ENCODE measurements at regions not wholly inside any gene's neighbourhood (a gene's known extent, or its start where the extent isn't known, plus 50 kb on each side); places are given as distances from the start of the nearest gene placed in this dataset.

DNA sequence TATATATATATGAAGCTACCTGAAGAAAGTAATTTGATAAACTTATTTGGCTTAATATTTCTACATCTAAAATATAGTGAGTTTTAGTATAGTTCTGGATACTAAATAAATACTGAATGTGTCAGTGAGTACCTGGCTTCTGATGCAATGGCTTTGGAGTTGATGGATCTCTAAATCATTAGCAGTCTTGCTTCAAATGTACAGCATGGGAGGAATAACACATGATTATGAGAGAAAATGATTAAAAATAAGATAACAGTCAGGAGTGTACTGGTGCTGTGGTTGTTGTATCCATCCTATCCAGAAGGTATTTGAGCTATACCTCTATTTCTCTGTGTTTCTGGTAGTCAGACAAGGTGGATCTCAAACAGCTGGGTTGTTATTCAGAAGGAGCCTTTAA, 641.3 kb downstream of the TRAM1L1 start:
- DNase-seq (ENCODE audit: extremely low read depth, low read depth), result no peak
- TF ChIP-seq, protein P1, sequence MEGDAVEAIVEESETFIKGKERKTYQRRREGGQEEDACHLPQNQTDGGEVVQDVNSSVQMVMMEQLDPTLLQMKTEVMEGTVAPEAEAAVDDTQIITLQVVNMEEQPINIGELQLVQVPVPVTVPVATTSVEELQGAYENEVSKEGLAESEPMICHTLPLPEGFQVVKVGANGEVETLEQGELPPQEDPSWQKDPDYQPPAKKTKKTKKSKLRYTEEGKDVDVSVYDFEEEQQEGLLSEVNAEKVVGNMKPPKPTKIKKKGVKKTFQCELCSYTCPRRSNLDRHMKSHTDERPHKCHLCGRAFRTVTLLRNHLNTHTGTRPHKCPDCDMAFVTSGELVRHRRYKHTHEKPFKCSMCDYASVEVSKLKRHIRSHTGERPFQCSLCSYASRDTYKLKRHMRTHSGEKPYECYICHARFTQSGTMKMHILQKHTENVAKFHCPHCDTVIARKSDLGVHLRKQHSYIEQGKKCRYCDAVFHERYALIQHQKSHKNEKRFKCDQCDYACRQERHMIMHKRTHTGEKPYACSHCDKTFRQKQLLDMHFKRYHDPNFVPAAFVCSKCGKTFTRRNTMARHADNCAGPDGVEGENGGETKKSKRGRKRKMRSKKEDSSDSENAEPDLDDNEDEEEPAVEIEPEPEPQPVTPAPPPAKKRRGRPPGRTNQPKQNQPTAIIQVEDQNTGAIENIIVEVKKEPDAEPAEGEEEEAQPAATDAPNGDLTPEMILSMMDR (IDR thresholded peaks at IDR 0.05; ENCODE audit: low read depth, low read length), result no peak

DNA sequence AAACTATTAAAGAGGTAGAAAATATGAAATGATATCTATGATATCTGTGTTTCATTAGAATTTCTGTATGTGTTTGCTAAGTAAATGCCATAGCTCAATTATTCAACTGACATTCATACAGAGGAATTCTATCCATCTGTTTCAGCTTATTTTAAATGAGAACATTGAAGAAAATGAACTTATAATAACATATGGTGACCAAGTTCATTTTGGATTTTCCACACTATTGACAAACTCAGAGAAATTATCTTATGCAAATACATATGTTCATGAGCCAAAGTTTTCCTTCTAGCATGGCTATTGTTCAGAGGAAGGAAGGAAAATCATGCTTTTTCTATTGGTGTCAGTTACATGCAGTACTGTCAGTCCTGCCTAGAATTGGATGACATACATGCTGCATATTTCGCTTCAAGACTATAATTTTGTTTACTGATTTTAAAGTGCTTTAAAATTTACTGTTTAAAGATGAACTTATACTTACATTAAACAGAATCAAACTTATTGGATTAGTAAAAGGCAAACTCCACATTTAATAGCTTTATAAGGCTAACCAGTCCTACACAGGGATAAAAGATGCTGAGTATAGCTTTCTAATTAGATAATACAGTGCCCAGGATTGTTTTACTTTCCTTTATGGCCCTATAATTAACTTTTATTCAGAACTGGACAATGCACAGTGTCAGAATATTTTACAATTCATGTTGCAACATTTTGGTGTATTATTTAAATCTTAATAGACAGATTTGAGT, 646.2 kb downstream of the TRAM1L1 start:
- no peak for DNase-seq (ENCODE audit: extremely low read depth, low read depth)
- TF ChIP-seq, protein P1 (IDR thresholded peaks at IDR 0.05; ENCODE audit: low read depth, low read length), result no peak

DNA sequence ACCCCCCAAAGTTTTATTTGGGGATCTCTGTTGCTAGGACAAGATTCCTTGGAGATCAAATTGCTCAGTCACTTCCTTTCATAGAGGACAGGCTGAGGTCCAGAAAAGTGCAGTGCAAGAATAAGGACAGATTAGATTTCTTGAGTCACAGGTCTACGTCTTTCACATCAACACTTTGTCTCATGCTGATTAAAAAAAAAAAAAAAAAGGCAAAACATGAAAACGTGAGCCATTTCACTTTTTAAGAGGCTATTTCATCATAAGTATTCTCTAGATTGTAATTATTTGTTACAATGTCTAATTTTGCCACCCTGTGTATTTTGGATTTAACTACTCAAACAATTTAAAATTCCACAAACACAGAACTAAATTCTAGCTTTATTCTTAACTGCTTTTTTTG, 647.0 kb downstream of the TRAM1L1 start:
- TF ChIP-seq, protein P1 (IDR thresholded peaks at IDR 0.05; ENCODE audit: low read depth, low read length), result no peak
- DNase-seq (ENCODE audit: extremely low read depth, low read depth), result no peak

DNA sequence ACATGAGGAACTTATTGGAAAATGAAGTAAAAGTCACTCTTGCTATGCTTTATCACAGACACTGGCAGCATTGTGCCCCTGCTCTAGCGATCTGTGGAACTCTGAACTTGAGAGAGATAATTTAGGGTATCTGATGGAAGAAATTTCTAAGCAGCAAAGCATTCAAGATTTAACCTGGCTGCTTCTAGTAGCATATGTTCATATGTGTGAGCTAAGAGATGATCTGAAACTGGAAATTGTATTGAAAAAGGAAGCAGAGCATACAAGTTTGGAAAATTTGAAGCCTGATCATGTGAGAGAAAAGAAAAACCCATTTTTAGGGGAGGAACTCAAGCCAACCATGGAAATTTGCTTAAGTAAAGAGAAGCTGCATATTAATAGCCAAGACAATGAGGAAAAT, 657.7 kb downstream of the TRAM1L1 start:
- DNase-seq (ENCODE audit: extremely low read depth, low read depth), result no peak
- TF ChIP-seq, protein P1 (IDR thresholded peaks at IDR 0.05; ENCODE audit: low read depth, low read length), result no peak

DNA sequence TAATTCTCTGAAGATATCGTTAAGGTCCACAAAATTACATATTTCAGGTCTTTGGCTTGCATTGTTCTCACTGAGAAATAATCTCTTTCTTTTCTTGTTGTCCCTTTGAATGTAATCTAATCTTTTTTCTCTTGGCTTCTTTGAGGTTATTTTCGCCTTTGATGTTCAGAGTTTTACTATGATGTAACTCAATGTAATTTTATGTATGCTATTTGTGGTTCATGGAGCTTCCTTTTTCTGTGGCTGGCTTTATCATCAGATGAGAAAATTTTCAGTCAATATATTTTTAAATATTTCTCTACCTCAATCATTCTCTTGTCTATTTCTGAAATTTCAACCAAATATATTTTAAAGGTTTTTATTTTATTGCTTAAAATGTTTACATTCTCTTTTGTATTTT, 672.2 kb downstream of the TRAM1L1 start:
- TF ChIP-seq, protein P1 (IDR thresholded peaks at IDR 0.05; ENCODE audit: low read depth, low read length), result no peak
- DNase-seq (ENCODE audit: extremely low read depth, low read depth), result no peak

DNA sequence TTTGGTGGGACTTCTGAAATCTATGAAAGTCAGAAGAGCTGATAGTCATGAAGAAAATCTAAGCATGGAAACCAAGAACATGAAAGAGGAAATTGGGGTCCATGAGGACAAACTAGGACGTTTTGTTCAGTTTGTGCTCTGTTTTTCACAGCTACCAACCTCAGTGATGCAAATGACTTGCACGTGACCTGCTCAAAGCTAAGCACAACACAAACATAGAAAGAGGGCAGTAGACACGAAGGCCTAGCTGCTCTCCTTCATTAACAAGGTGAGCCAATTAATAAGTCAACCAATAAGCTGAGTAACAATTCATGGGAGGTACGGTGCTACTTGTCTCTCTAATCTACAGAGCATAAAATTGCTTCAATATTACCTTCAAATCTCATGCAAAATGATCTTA, 684.1 kb downstream of the TRAM1L1 start:
- TF ChIP-seq, protein P1 (IDR thresholded peaks at IDR 0.05; ENCODE audit: low read depth, low read length), result no peak
- DNase-seq (ENCODE audit: extremely low read depth, low read depth), result no peak

DNA sequence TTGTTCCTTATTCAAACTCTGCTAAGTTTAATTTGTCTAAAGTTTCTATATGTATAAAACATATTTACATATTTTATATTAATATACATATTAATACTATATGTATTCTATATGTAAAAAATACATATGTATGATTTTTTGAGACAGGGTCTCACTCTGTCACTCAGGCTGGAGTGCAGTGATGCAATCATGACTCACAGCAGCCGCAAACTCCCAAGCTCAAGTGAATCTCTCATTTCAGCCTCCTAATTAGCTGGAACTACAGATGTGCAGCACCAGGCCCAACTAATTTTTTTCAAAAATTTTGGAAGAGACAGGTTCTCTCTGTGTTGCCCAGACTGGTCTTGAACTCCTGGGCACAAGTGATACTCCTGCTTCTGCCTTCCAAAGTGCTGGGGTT, 684.9 kb downstream of the TRAM1L1 start:
- TF ChIP-seq, protein P1 (IDR thresholded peaks at IDR 0.05; ENCODE audit: low read depth, low read length), result no peak
- no peak for DNase-seq (ENCODE audit: extremely low read depth, low read depth)
